Breast epithelium (tissue), 4 donors: ENCODE measurements at regions not wholly inside any gene's neighbourhood (a gene's known extent, or its start where the extent isn't known, plus 50 kb on each side); places are given as distances from the start of the nearest gene placed in this dataset.
A peak's percentile ranks its signal among the peaks of the same experiment; 100 is the strongest.

ENCODE experiments used
- DNase-seq, 2 donors: peaks; one replicate each; pipeline ENCODE4 v3.0.0-alpha.2; 2019; ENCODE audit warnings: low spot score in 2 of 2
- H3K27ac ChIP-seq, 2 donors: fragments of 200-600 bp; sonication (generic) in 1 of 2; one replicate each; pipeline ENCODE4 v1.5.1; 2016 to 2019; ENCODE audit warnings: mild to moderate bottlenecking in 1 of 2
- H3K27me3 ChIP-seq, 2 donors: fragments of 200-600 bp; sonication (generic) in 1 of 2; one replicate each; pipeline versions ENCODE4 v1.5.1 to v1.6.0; 2017 to 2019; ENCODE audit warnings: control low read depth in 1 of 2, mild to moderate bottlenecking in 1 of 2
- H3K36me3 ChIP-seq: fragments of 200-600 bp; one replicate; pipeline ENCODE4 v1.5.1; 2019
- H3K4me1 ChIP-seq, 2 donors: fragments of 200-600 bp; sonication (generic); one replicate each; pipeline ENCODE4 v1.5.1; 2016 to 2019; ENCODE audit warnings: control low read depth in 1 of 2
- H3K4me3 ChIP-seq, 3 donors: fragments of 200-600 bp; sonication (generic); 1 replicate in 2 of 3; 2 replicates in 1 of 3; pipeline ENCODE4 v1.5.1; 2016 to 2019; ENCODE audit warnings: mild to moderate bottlenecking in 3 of 3, moderate library complexity in 2 of 3
- H3K9me3 ChIP-seq, 2 donors: fragments of 200-600 bp; sonication (generic) in 1 of 2; one replicate each; pipeline ENCODE4 v1.5.1; 2016 to 2019; ENCODE audit warnings: control low read depth in 1 of 2
- POLR2A ChIP-seq: fragments of 450-650 bp; IDR thresholded peaks from one replicate; pipeline ENCODE4 v1.6.1; 2016; ENCODE audit warnings: antibody characterized with exemption, mild to moderate bottlenecking, moderate library complexity
- POLR2AphosphoS5 ChIP-seq, 3 donors: sonication (generic); formaldehyde crosslinking; IDR thresholded peaks; one replicate each; pipeline ENCODE4 v1.6.1; 2017; ENCODE audit warnings: antibody characterized with exemption in 3 of 3
- intact Hi-C: fragments of 100-400 bp; cut with DNase I; formaldehyde crosslinking; loops from one replicate; pipeline ENCODE4 v1.15.1; 2023; ENCODE audit warnings: low total_unique reads
- TF ChIP-seq, protein P1 (sequence below), 3 donors: fragments of 450-650 bp; IDR thresholded peaks; one replicate each; pipeline ENCODE4 v1.5.1; 2016 to 2017; ENCODE audit warnings: antibody characterized with exemption in 3 of 3, mild to moderate bottlenecking in 3 of 3, moderate library complexity in 3 of 3

DNA sequence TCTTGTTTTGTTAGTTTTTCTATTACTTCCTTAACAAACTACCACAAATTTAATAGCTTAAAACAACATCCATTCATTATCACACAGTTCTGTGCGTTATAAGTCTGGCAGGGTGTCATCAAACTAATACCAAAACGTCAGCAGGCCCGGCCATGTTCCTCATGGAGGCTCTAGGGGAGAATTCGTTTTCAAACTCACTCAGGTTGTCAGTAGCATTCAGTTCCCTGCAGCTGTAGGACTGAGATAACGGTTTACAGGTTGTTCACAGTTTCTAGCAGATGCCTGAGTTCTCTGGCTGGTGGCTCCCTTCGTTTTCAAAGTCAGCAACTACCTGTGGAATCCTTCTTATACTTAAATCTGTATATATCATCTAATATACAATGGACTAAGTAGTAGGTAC is 72.5 kb upstream of the PRSS16 start:
- no peaks in the 10 kb centered on the region for H3K4me1 ChIP-seq
- intact Hi-C loops, result loop anchor here (10.0 kb wide), 1 partner anchor 720 kb away; a partner anchor contains a TSS
- H3K36me3 ChIP-seq, result no peaks in the 10 kb centered on the region
- H3K27me3 ChIP-seq, result no peaks in the 10 kb centered on the region
- no peaks in the 10 kb centered on the region for H3K9me3 ChIP-seq
- H3K27ac ChIP-seq, result no peak overlapping the region
- no peak for DNase-seq
- H3K4me3 ChIP-seq, result no peak overlapping the region
- TF ChIP-seq POLR2A (no peak), POLR2AphosphoS5 (IDR thresholded peaks at IDR 0.05) (no peak)
- TF ChIP-seq, protein P1, sequence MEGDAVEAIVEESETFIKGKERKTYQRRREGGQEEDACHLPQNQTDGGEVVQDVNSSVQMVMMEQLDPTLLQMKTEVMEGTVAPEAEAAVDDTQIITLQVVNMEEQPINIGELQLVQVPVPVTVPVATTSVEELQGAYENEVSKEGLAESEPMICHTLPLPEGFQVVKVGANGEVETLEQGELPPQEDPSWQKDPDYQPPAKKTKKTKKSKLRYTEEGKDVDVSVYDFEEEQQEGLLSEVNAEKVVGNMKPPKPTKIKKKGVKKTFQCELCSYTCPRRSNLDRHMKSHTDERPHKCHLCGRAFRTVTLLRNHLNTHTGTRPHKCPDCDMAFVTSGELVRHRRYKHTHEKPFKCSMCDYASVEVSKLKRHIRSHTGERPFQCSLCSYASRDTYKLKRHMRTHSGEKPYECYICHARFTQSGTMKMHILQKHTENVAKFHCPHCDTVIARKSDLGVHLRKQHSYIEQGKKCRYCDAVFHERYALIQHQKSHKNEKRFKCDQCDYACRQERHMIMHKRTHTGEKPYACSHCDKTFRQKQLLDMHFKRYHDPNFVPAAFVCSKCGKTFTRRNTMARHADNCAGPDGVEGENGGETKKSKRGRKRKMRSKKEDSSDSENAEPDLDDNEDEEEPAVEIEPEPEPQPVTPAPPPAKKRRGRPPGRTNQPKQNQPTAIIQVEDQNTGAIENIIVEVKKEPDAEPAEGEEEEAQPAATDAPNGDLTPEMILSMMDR (IDR thresholded peaks at IDR 0.05), result no peak

DNA sequence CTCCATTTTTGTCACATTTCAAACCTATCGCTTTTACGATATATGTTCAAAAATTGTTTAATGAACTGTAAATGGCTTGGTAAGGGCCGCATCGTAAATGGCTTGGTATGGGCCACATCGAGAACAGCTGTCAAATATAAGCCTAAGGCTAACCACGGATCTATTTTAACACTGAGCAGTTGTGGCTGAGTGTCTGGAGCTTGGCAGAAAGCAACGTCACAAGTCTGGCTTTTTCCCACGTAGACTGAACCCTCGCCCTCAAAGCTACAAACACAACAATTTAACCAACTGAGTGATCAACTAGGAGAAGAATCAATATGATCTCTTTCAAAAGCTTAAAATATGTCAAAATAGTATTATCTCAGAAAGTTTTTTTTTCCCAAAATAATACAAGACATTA is 71.4 kb upstream of the PRSS16 start:
- peak overlapping the region in 1 of 3 donors; percentile 88 for H3K4me3 ChIP-seq
- H3K9me3 ChIP-seq, result no peaks in the 10 kb centered on the region
- TF ChIP-seq, protein P1 (IDR thresholded peaks at IDR 0.05), result no peak
- TF ChIP-seq POLR2AphosphoS5 (IDR thresholded peaks at IDR 0.05), result no peak
- no peak for TF ChIP-seq POLR2A
- no peaks in the 10 kb centered on the region for H3K4me1 ChIP-seq
- H3K27ac ChIP-seq, result no peak overlapping the region
- no peak for DNase-seq
- no peaks in the 10 kb centered on the region for H3K36me3 ChIP-seq
- H3K27me3 ChIP-seq, result no peaks in the 10 kb centered on the region
- intact Hi-C loops, result loop anchor here (10.0 kb wide), 1 partner anchor 719 kb away; a partner anchor contains a TSS

DNA sequence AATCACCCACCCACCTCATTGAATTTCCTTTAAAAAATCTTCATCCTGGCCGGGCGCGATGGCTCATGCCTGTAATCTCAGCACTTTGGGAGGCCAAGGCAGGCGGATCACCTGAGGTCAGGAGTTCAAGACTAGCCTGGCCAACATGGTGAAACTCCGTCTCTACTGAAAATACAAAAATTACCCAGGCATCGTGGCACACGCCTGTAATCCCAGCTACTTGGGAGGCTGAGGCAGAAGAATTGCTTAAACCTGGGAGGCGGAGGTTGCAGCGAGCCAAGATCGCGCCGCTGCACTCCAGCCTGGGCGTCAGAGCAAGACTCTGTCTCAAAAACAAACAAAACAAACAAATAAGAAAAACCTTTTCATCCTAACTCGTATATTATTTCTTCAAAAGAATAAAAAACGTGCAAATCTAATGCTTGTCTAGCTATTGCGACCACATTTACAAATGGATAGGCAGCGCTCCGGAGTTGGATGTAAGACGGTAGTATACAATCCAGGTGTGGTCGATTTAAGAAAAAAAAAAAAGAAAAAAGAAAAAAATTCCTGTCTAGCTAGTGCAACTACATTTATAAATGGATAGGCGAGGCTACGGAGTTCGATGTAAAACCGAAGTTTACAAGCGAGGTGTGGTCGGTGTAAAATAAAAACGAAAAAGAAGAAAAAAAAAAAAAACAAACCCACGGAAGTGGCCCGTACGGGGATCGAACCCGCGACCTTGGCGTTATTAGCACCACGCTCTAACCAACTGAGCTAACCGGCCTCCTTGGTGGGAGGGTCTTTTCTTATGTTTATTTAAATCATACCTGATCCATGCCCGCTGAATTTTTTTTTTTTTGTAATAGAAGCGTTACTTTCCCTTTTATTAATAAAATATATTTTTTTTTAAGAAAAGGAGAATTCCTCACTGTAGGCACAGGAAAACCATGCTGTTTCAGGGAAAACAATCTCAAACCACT is 70.7 kb upstream of the PRSS16 start:
- H3K4me1 ChIP-seq, result no peaks in the 10 kb centered on the region
- H3K27ac ChIP-seq, result peak overlapping the region; percentile 85 to 87
- intact Hi-C loops, result loop anchor here (10.0 kb wide), 1 partner anchor 718 kb away; a partner anchor contains a TSS
- no peak for DNase-seq
- H3K4me3 ChIP-seq, result peak overlapping the region; percentile 88 to 90 (median 89)
- no peaks in the 10 kb centered on the region for H3K36me3 ChIP-seq
- no peaks in the 10 kb centered on the region for H3K9me3 ChIP-seq
- no peaks in the 10 kb centered on the region for H3K27me3 ChIP-seq
- TF ChIP-seq POLR2AphosphoS5 (IDR thresholded peaks at IDR 0.05) (peak in 1 of 3 donors; percentile 6), POLR2A (no peak)
- TF ChIP-seq, protein P1 (IDR thresholded peaks at IDR 0.05), result no peak

DNA sequence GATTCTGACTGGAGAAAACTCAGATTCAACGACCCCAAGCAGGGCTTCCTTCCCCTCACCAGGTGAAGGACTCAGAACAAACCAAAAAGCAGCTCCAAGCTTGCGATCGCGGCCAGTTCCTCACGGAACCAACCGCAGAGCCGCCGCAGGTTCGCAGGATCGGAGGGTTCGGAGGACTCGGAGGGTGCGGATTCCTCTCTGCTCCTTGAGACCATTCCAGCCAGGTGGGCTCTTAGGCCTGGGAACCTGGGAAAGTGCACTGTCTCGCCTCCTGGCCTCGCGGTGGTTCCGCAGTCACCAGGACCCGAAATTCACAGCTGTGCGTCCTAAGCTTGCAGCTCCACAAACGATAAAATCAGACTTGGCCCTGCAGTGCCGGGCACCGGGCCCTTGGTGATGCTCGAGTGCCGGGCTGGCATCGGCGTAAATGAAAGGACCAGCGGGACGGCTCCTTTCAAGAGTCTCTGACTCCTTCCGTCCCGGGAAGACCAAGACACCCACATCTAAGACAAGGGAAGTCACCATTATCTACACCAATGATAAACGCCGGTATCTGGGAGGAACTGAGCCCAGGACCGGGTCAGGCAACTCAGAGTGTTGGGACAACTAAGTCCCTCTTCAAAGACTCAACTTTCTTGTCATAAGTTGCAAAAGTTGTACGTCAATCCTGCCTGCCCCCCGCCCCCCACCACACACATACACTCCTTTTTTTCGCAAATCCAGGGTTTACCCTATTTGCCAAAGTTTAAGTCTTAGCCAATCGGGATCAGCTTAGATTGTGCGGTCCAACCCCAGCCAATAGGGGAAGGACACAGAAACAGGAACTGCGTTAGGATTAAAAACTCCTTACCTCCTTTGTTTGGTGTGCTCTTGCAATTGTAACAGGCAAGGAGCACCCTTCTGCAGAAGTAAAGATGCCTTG is 69.8 kb upstream of the PRSS16 start:
- Histone ChIP-seq H3K27ac (peak overlapping the region; percentile 85 to 87), H3K4me3 (peak overlapping the region; percentile 88 to 90 (median 89)), H3K36me3 (no peaks in the 10 kb centered on the region), H3K9me3 (no peaks in the 10 kb centered on the region), H3K27me3 (no peaks in the 10 kb centered on the region), H3K4me1 (no peaks in the 10 kb centered on the region)
- peak; percentile 80 to 84 for DNase-seq
- TF ChIP-seq POLR2A (no peak), POLR2AphosphoS5 (IDR thresholded peaks at IDR 0.05) (peak in 1 of 3 donors; percentile 34)
- TF ChIP-seq, protein P1 (IDR thresholded peaks at IDR 0.05), result peak in 2 of 3 donors; percentile 18 to 43
- intact Hi-C loops, result loop anchor here (10.0 kb wide), 1 partner anchor 717 kb away; a partner anchor contains a TSS
